ENCODE measurements at regions not wholly inside any gene's neighbourhood (a gene's known extent, or its start where the extent isn't known, plus 50 kb on each side); places are given as distances from the start of the nearest gene placed in this dataset.

GRCh38 chr1:222223010-222223409, 324.9 kb downstream of the HHIPL2 start:
- H3K79me2 ChIP-seq (ENCODE audit: low read depth): no peaks in the 10 kb centered on the region
- H3K9me2 ChIP-seq (ENCODE audit: insufficient read depth): no peaks in the 10 kb centered on the region
- no peak overlapping the region for H3K27ac ChIP-seq
- H3K9me3 ChIP-seq (ENCODE audit: insufficient read depth, low read depth): peaks cover 3% of the 10 kb centered on the region; the same call in 1 of the 2 replicates
- DNase-seq: no peak
- H4K20me1 ChIP-seq (ENCODE audit: insufficient read depth): no peaks in the 10 kb centered on the region
- H2AFZ ChIP-seq: no peak overlapping the region
- intact Hi-C loops (cut with micrococcal nuclease; ENCODE audit: unreplicated experiment): no loop called here
- no peaks in the 10 kb centered on the region for H3K4me1 ChIP-seq (replicated peaks; ENCODE audit: insufficient read depth)
- H3K4me2 ChIP-seq: no peak overlapping the region
- TF ChIP-seq CTCF (conservative IDR thresholded peaks at IDR 0.05) (no peak), EZH2 (IDR thresholded peaks at IDR 0.05; ENCODE audit: low read depth) (no peak)
- no peaks in the 10 kb centered on the region for H3K36me3 ChIP-seq (ENCODE audit: low read depth)
- ChIA-PET POLR2A (ENCODE audit: unreplicated experiment) (no interaction called here), CTCF (no interaction called here)
- no peaks in the 10 kb centered on the region for H3K27me3 ChIP-seq (ENCODE audit: insufficient read depth, low read depth)
- BruUV-seq (replicated peaks): no TSS peak
- no peak overlapping the region for H3K4me3 ChIP-seq
- no peaks in the 10 kb centered on the region for H3F3A ChIP-seq (ENCODE audit: insufficient read depth, low read depth)

DNA sequence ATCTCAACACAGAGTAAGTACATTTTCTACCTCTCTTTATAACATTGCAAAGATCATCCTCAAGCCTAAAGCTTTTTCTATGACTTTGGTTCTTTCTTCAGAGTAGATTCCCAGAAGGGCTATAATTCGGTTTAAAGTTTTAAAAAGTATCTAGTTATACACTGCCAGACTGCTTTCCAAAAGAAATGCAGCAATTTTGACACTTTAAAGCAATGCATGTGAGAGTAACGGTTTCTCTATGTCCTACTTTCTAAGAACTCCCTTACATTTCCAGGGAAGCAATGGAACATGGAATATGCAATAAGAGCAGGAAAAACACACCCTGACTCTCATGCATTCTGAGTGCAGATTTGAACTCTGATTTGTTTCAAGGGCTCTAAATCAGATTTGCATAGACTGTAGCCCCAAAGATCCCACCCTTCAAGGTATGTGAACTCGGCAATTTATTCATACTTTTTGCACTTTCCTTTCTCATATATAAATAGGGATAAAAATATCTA, 331.6 kb downstream of the HHIPL2 start:
- Histone ChIP-seq H3K4me1 (replicated peaks; ENCODE audit: insufficient read depth) (no peaks in the 10 kb centered on the region), H3K79me2 (ENCODE audit: low read depth) (no peaks in the 10 kb centered on the region), H3K4me3 (no peak overlapping the region), H3K9me3 (ENCODE audit: insufficient read depth, low read depth) (no peaks in the 10 kb centered on the region), H4K20me1 (ENCODE audit: insufficient read depth) (no peaks in the 10 kb centered on the region), H3K36me3 (ENCODE audit: low read depth) (no peaks in the 10 kb centered on the region), H3K9me2 (ENCODE audit: insufficient read depth) (no peaks in the 10 kb centered on the region), H3K27me3 (ENCODE audit: insufficient read depth, low read depth) (no peaks in the 10 kb centered on the region), H3F3A (ENCODE audit: insufficient read depth, low read depth) (no peaks in the 10 kb centered on the region), H3K27ac (no peak overlapping the region), H2AFZ (no peak overlapping the region), H3K4me2 (no peak overlapping the region)
- no peak for DNase-seq
- ChIA-PET CTCF (no interaction called here), POLR2A (ENCODE audit: unreplicated experiment) (no interaction called here)
- no TSS peak for BruUV-seq (replicated peaks)
- intact Hi-C loops (cut with micrococcal nuclease; ENCODE audit: unreplicated experiment): no loop called here
- TF ChIP-seq EZH2 (IDR thresholded peaks at IDR 0.05; ENCODE audit: low read depth): no peak
- TF ChIP-seq CTCF (conservative IDR thresholded peaks at IDR 0.05): no peak

DNA sequence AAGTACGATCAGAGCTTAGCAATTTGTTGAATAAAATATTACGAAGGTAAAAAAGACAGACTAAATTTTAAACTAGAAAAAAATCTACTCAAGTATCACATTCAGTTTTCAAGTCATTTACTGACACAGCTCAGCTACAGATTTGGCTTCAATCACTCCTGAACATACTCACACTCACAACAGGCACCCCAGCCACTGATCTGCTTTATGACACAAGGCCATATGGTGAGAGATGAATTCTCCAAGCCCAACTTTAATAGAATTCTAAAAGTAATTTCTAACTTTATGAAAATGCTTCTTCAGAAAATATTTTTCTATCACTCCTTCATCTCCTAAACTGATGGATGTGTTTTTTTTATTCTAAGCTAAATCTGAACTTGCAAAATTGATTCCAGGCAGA, 337.1 kb downstream of the HHIPL2 start:
- Histone ChIP-seq H3K36me3 (ENCODE audit: low read depth) (no peaks in the 10 kb centered on the region), H3F3A (ENCODE audit: insufficient read depth, low read depth) (no peaks in the 10 kb centered on the region), H3K27me3 (ENCODE audit: insufficient read depth, low read depth) (no peaks in the 10 kb centered on the region), H3K4me1 (replicated peaks; ENCODE audit: insufficient read depth) (no peaks in the 10 kb centered on the region), H2AFZ (no peak overlapping the region), H3K4me2 (no peak overlapping the region), H3K4me3 (no peak overlapping the region), H3K79me2 (ENCODE audit: low read depth) (no peaks in the 10 kb centered on the region), H3K9me3 (ENCODE audit: insufficient read depth, low read depth) (no peaks in the 10 kb centered on the region), H3K9me2 (ENCODE audit: insufficient read depth) (no peaks in the 10 kb centered on the region), H4K20me1 (ENCODE audit: insufficient read depth) (no peaks in the 10 kb centered on the region), H3K27ac (no peak overlapping the region)
- intact Hi-C loops (cut with micrococcal nuclease; ENCODE audit: unreplicated experiment): no loop called here
- TF ChIP-seq CTCF (conservative IDR thresholded peaks at IDR 0.05): no peak
- TF ChIP-seq EZH2 (IDR thresholded peaks at IDR 0.05; ENCODE audit: low read depth): no peak
- CTCF ChIA-PET: no interaction called here
- POLR2A ChIA-PET (ENCODE audit: unreplicated experiment): interaction anchor here (0.6 kb wide), 1 partner anchor 14 kb away, joined by 5 read pairs; no protein-coding TSS in a partner anchor
- DNase-seq: no peak
- no TSS peak for BruUV-seq (replicated peaks)

Measured in PC-9 (cell line).